ENCODE measurements at regions not wholly inside any gene's neighbourhood (a gene's known extent, or its start where the extent isn't known, plus 50 kb on each side); places are given as distances from the start of the nearest gene placed in this dataset.

- in situ Hi-C loops (cut with MboI; ENCODE audit: low pct_unique_long_range_greater_than_20kb, low sequenced_read_pairs, unreplicated experiment), result no loop called here
- DNase-seq (ENCODE audit: low spot score), result no peak
- no peak for TF ChIP-seq CTCF (IDR thresholded peaks at IDR 0.05; ENCODE audit: extremely low read depth, insufficient read depth, missing control alignments)
Measured at GRCh38 chr10:125514206-125515162, 168.5 kb downstream of the TEX36 start.

DNA sequence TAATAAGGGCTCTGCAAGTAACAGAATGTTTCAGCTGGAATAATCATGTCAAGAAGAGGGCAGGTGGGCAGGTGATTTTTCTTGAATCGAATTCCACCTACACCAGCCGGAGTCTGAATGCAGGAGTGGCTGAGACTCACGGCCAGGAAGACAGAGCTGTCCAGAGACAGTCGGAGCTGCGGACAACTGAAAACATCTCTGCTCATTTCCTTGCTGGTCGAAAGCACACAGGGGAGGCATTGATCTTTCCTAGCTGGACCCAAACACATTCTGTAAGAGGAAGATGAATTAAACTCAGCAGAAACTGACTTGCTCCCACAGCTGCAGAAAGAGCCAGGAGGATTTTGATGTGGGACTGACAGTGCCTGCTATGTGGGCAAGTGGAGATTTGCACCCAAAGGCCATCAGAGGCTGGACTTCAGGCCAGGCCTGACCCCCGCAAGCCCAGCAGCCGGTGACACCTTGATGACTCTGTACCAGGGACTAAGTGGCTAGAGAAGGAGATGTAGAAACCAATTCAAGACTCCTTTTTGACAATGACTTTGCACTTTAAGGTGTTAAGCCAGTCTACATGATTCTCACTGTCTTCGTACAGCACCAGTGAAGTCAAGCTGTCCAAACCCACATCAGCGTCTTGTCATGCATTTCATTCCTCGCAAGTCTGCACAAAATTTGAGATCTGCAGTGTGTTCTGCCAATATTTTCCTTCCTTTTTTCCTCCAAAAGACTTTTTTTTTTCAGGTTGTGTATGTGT lies 169.4 kb downstream of the TEX36 start:
- in situ Hi-C loops (cut with MboI; ENCODE audit: low pct_unique_long_range_greater_than_20kb, low sequenced_read_pairs, unreplicated experiment), result no loop called here
- no peak for TF ChIP-seq CTCF (IDR thresholded peaks at IDR 0.05; ENCODE audit: extremely low read depth, insufficient read depth, missing control alignments)
- DNase-seq (ENCODE audit: low spot score), result no peak

GRCh38 chr10:125510998-125511397 lies 172.0 kb downstream of the TEX36 start:
- in situ Hi-C loops (cut with MboI; ENCODE audit: low pct_unique_long_range_greater_than_20kb, low sequenced_read_pairs, unreplicated experiment), result no loop called here
- DNase-seq (ENCODE audit: low spot score), result no peak

GRCh38 chr10:125505648-125506047 lies 177.3 kb downstream of the TEX36 start:
- no peak for TF ChIP-seq CTCF (IDR thresholded peaks at IDR 0.05; ENCODE audit: extremely low read depth, insufficient read depth, missing control alignments)
- in situ Hi-C loops (cut with MboI; ENCODE audit: low pct_unique_long_range_greater_than_20kb, low sequenced_read_pairs, unreplicated experiment), result no loop called here
- no peak for DNase-seq (ENCODE audit: low spot score)

More at GRCh38 chr10:125510998-125511397, 172.0 kb downstream of the TEX36 start:
- TF ChIP-seq CTCF (IDR thresholded peaks at IDR 0.05; ENCODE audit: extremely low read depth, insufficient read depth, missing control alignments), result no peak

- DNase-seq (ENCODE audit: low spot score), result no peak
- TF ChIP-seq CTCF (IDR thresholded peaks at IDR 0.05; ENCODE audit: extremely low read depth, insufficient read depth, missing control alignments), result no peak
- in situ Hi-C loops (cut with MboI; ENCODE audit: low pct_unique_long_range_greater_than_20kb, low sequenced_read_pairs, unreplicated experiment), result no loop called here
Measured at GRCh38 chr10:125502276-125502675, 180.7 kb downstream of the TEX36 start.

GRCh38 chr10:125495386-125495785 lies 187.6 kb downstream of the TEX36 start:
- TF ChIP-seq CTCF (IDR thresholded peaks at IDR 0.05; ENCODE audit: extremely low read depth, insufficient read depth, missing control alignments), result no peak
- in situ Hi-C loops (cut with MboI; ENCODE audit: low pct_unique_long_range_greater_than_20kb, low sequenced_read_pairs, unreplicated experiment), result no loop called here
- no peak for DNase-seq (ENCODE audit: low spot score)
